A549 (cell line): ENCODE measurements at regions not wholly inside any gene's neighbourhood (a gene's known extent, or its start where the extent isn't known, plus 50 kb on each side); places are given as distances from the start of the nearest gene placed in this dataset.
A peak's percentile ranks its signal among the peaks of the same experiment; 100 is the strongest.

Experiments
- ATAC-seq, 2 experiments: fragments of 200-7000 bp in 1 of 2; fragments of >200 bp in 1 of 2; cut with Nextera tagmentation in 1 of 2; cut with Tn5 transposase in 1 of 2; 3 replicates each; pipeline versions ENCODE4 v1.8.0 to v1.9.1; 2018 to 2020; ENCODE audit warnings: mild to moderate bottlenecking in 1 of 2, moderate library complexity in 1 of 2
- CTCF ChIA-PET: fragments of 300-600 bp; sonication (Branson Sonifier 250); formaldehyde crosslinking; extraction: SDS; loops from one replicate; lab custom pipeline; 2021; ENCODE audit warnings: antibody characterized with exemption, inconsistent platforms; lab: Yijun Ruan, JAX
- POLR2A ChIA-PET: fragments of 350-600 bp; formaldehyde crosslinking; extraction: SDS; loops from one replicate; lab custom pipeline; 2021; ENCODE audit warnings: antibody characterized with exemption, inconsistent platforms; lab: Yijun Ruan, JAX
- DNase-seq, 2 experiments: peaks; one replicate each; pipeline versions ENCODE4 v3.0.0 to v3.0.0-alpha.2; 2011 to 2016; ENCODE audit warnings: low read depth in 1 of 2, low spot score in 1 of 2
- FAIRE-seq: peaks from 2 replicates; lab custom pipeline; 2011; peaks lifted over from hg19 to GRCh38; lab: Jason Lieb, UNC
- H3K27ac ChIP-seq, 2 experiments: fragments of >200 bp; sonication (Bioruptor Twin); formaldehyde crosslinking; 3 replicates each; pipeline ENCODE4 v1.5.1; 2016 to 2017
- H3K4me1 ChIP-seq: fragments of >200 bp; sonication (Bioruptor Twin); formaldehyde crosslinking; 3 replicates; pipeline ENCODE4 v1.6.1; 2016
- H3K4me2 ChIP-seq: fragments of >200 bp; sonication (Bioruptor Twin); formaldehyde crosslinking; 3 replicates; pipeline ENCODE4 v1.6.1; 2016
- H3K4me3 ChIP-seq: fragments of >200 bp; sonication (Bioruptor Twin); formaldehyde crosslinking; 3 replicates; pipeline ENCODE4 v1.5.1; 2016
- H3K9me3 ChIP-seq: fragments of >200 bp; sonication (Bioruptor Twin); formaldehyde crosslinking; 3 replicates; pipeline ENCODE4 v1.6.1; 2016
- CEBPB ChIP-seq, 2 experiments: fragments of >200 bp in 1 of 2; sonication (Bioruptor Twin) in 1 of 2; formaldehyde crosslinking in 1 of 2; IDR thresholded peaks; 2 replicates each; pipeline ENCODE4 v1.6.1; 2012 to 2016
- CHD4 ChIP-seq: fragments of 200-600 bp; sonication (generic); IDR thresholded peaks from 2 replicates; pipeline ENCODE4 v1.6.1; 2016; ENCODE audit warnings: antibody characterized with exemption, mild to moderate bottlenecking, borderline replicate concordance
- CTCF ChIP-seq: fragments of >200 bp; sonication (Bioruptor Twin); formaldehyde crosslinking; IDR thresholded peaks from 3 replicates; pipeline ENCODE4 v1.5.1; 2016
- EP300 ChIP-seq, 2 experiments: fragments of >200 bp; sonication (Bioruptor Twin); formaldehyde crosslinking; IDR thresholded peaks; 2 replicates in 1 of 2; 3 replicates in 1 of 2; pipeline ENCODE4 v1.6.1; 2016 to 2017
- FOSB ChIP-seq: fragments of 250-450 bp; sonication (Bioruptor Pico); IDR thresholded peaks from 2 replicates; pipeline ENCODE4 v1.5.0; 2020; ENCODE audit warnings: mild to moderate bottlenecking, moderate library complexity
- FOXS1 ChIP-seq: fragments of 250-450 bp; sonication (Bioruptor Pico); IDR thresholded peaks from 2 replicates; pipeline ENCODE4 v1.5.0; 2020; ENCODE audit warnings: mild to moderate bottlenecking, moderate library complexity
- HOXB13 ChIP-seq: fragments of 250-450 bp; sonication (Bioruptor Pico); IDR thresholded peaks from 2 replicates; pipeline ENCODE4 v1.5.0; 2020; ENCODE audit warnings: low read depth, mild to moderate bottlenecking, moderate library complexity
- MAFK ChIP-seq: fragments of 450-650 bp; IDR thresholded peaks from 2 replicates; pipeline ENCODE4 v1.6.1; 2014; ENCODE audit not compliant: partially characterized antibody
- MAZ ChIP-seq: fragments of 150-350 bp; IDR thresholded peaks from 2 replicates; pipeline ENCODE4 v1.6.1; 2014; ENCODE audit warnings: antibody characterized with exemption, low read depth, low read length, borderline replicate concordance
- MYC ChIP-seq: IDR thresholded peaks from 2 replicates; pipeline ENCODE4 v1.6.1; 2012; ENCODE audit warnings: mild to moderate bottlenecking, inconsistent platforms, low read length, improper control_type of control experiment, borderline replicate concordance
- NFE2L2 ChIP-seq: fragments of 150-350 bp; conservative IDR thresholded peaks from 2 replicates; pipeline ENCODE4 v1.6.1; 2014; ENCODE audit warnings: low read length
- PBX3 ChIP-seq: IDR thresholded peaks from 2 replicates; pipeline ENCODE4 v1.6.1; 2012
- POLR2A ChIP-seq: IDR thresholded peaks from 2 replicates; pipeline ENCODE4 v1.6.1; 2012; ENCODE audit warnings: mild to moderate bottlenecking, low read length
- POLR2AphosphoS2 ChIP-seq: conservative IDR thresholded peaks from 2 replicates; pipeline ENCODE4 v1.6.1; 2012; ENCODE audit warnings: low read length, improper control_type of control experiment, inconsistent platforms
- RAD21 ChIP-seq, 2 experiments: fragments of >200 bp in 1 of 2; sonication (Bioruptor Twin) in 1 of 2; formaldehyde crosslinking in 1 of 2; IDR thresholded peaks in 1 of 2; conservative IDR thresholded peaks in 1 of 2; 2 replicates in 1 of 2; 3 replicates in 1 of 2; pipeline ENCODE4 v1.6.1; 2012 to 2018; ENCODE audit warnings: inconsistent platforms in 1 of 2
- SMC3 ChIP-seq: fragments of >200 bp; sonication (Bioruptor Twin); formaldehyde crosslinking; IDR thresholded peaks from 3 replicates; pipeline ENCODE4 v1.6.1; 2018; ENCODE audit warnings: inconsistent platforms
- ZC3H11A ChIP-seq: fragments of 450-650 bp; IDR thresholded peaks from 2 replicates; pipeline ENCODE4 v1.6.1; 2014; ENCODE audit warnings: antibody characterized with exemption, mild to moderate bottlenecking
- WGBS: methylation state at CpG from one replicate; pipeline ENCODE4 v1.1.6; 2017; ENCODE audit errors: missing lambda C conversion rate; 5-methylcytosine and 5-hydroxymethylcytosine counted together

GRCh38 chr12:131448254-131448795 is 262.6 kb upstream of the SFSWAP start:
- no peak for ATAC-seq
- POLR2A ChIA-PET, result no interaction called here
- no peak for DNase-seq
- H3K27ac ChIP-seq, result no peak overlapping the region
- TF ChIP-seq MYC (no peak), MAZ (no peak), POLR2AphosphoS2 (no peak), CHD4 (no peak), EP300 (IDR thresholded peaks at IDR 0.05) (no peak), CEBPB (IDR thresholded peaks at IDR 0.05) (no peak), FOXS1 (CRISPR knock-in tag) (no peak), FOSB (no peak)
- TF ChIP-seq, all 56 proteins: peak for 0
- Histone ChIP-seq H3K4me1 (no peaks in the 10 kb centered on the region), H3K9me3 (peaks cover 19% of the 10 kb centered on the region; the same call in 1 of the 3 replicates), H3K4me2 (no peak overlapping the region), H3K4me3 (no peak overlapping the region)
- WGBS, result 75% methylated on average over 13 of the region's 13 CpGs
- CTCF ChIA-PET, result no interaction called here
- FAIRE-seq, result no peak

- no peak for FAIRE-seq
- 65% methylated on average over 6 of the region's 6 CpGs for WGBS
- ChIA-PET POLR2A (no interaction called here), CTCF (no interaction called here)
- Histone ChIP-seq H3K27ac (no peak overlapping the region), H3K9me3 (peaks cover 19% of the 10 kb centered on the region; the same call in 1 of the 3 replicates), H3K4me3 (no peak overlapping the region), H3K4me2 (no peak overlapping the region), H3K4me1 (no peaks in the 10 kb centered on the region)
- ATAC-seq, result no peak
- DNase-seq, result no peak
- peak; percentile 82 for TF ChIP-seq MAFK
- no peak for TF ChIP-seq HOXB13 (CRISPR knock-in tag)
- peak; percentile 41; the same call in 1 of the 2 replicates for TF ChIP-seq NFE2L2
Measured at GRCh38 chr12:131449027-131449426, 261.9 kb upstream of the SFSWAP start.

- POLR2A ChIA-PET, result no interaction called here
- Histone ChIP-seq H3K27ac (peak overlapping the region in 1 of 2 experiments; percentile 26; a peak in 1 of 6 replicates), H3K9me3 (peaks cover 19% of the 10 kb centered on the region; the same call in 1 of the 3 replicates), H3K4me2 (peak overlapping the region; percentile 44; the same call in 2 of the 3 replicates), H3K4me1 (no peaks in the 10 kb centered on the region), H3K4me3 (no peak overlapping the region)
- DNase-seq (peak; percentile 35 to 59), ATAC-seq (peak; percentile 25 to 64; a peak in 4 of 6 replicates), FAIRE-seq (no peak)
- peak; percentile 65 for TF ChIP-seq RAD21 (conservative IDR thresholded peaks at IDR 0.05 in 1 of 2, IDR thresholded peaks at IDR 0.05 in 1 of 2)
- no peak for TF ChIP-seq PBX3
- no peak for TF ChIP-seq ZC3H11A
- no peak for TF ChIP-seq POLR2A
- TF ChIP-seq CTCF, result peak; percentile 46
- peak; percentile 62 for TF ChIP-seq SMC3
- WGBS, result 3% methylated on average over 10 of the region's 10 CpGs
- CTCF ChIA-PET, result interaction anchor here (0.6 to 4.6 kb wide), 6 partner anchors 14 to 507 kb away, joined by 3 to 56 read pairs (median 5); no protein-coding TSS in a partner anchor
Measured at GRCh38 chr12:131452444-131452860, 258.4 kb upstream of the SFSWAP start.
